Esophagus squamous epithelium (tissue), 4 donors: ENCODE measurements at regions not wholly inside any gene's neighbourhood (a gene's known extent, or its start where the extent isn't known, plus 50 kb on each side); places are given as distances from the start of the nearest gene placed in this dataset.

Experiments
- POLR2A ChIP-seq, 4 donors: fragments of 450-650 bp; IDR thresholded peaks; one replicate each; pipeline ENCODE4 v1.6.1; 2017; ENCODE audit warnings: antibody characterized with exemption in 4 of 4, mild to moderate bottlenecking in 4 of 4, moderate library complexity in 3 of 4
- TF ChIP-seq, protein P1 (sequence below), 6 experiments: fragments of 450-650 bp in 4 of 6; fragments of 200-600 bp in 2 of 6; sonication (generic) in 2 of 6; IDR thresholded peaks; one replicate each; pipeline ENCODE4 v1.5.1; 2016 to 2019; ENCODE audit warnings: antibody characterized with exemption in 6 of 6, mild to moderate bottlenecking in 4 of 6, moderate library complexity in 4 of 6

DNA sequence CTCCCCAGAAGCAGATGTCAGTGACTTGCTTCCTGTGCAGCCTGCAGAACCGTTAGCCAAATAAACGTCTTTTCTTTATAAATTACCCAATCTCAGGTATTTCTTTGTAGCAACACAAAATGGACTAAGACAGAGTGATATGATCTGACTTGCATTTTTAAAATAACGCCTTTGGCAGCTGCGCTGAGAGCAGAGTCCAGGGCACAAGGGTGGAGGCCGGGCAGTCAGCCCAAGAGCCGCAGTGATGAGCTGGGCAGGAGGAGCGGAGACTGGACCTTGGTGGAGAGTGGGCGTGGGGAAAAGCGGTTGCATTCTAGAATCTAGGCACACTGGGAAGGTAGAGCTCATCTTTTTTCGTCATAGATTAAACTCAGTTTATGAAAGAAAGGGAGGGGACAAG is 56.5 kb upstream of the ACSL1 start:
- no peak for TF ChIP-seq POLR2A (IDR thresholded peaks at IDR 0.05)
- TF ChIP-seq, protein P1, sequence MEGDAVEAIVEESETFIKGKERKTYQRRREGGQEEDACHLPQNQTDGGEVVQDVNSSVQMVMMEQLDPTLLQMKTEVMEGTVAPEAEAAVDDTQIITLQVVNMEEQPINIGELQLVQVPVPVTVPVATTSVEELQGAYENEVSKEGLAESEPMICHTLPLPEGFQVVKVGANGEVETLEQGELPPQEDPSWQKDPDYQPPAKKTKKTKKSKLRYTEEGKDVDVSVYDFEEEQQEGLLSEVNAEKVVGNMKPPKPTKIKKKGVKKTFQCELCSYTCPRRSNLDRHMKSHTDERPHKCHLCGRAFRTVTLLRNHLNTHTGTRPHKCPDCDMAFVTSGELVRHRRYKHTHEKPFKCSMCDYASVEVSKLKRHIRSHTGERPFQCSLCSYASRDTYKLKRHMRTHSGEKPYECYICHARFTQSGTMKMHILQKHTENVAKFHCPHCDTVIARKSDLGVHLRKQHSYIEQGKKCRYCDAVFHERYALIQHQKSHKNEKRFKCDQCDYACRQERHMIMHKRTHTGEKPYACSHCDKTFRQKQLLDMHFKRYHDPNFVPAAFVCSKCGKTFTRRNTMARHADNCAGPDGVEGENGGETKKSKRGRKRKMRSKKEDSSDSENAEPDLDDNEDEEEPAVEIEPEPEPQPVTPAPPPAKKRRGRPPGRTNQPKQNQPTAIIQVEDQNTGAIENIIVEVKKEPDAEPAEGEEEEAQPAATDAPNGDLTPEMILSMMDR (IDR thresholded peaks at IDR 0.05), result no peak
